ENCODE measurements at regions not wholly inside any gene's neighbourhood (a gene's known extent, or its start where the extent isn't known, plus 50 kb on each side); places are given as distances from the start of the nearest gene placed in this dataset.
A peak's percentile ranks its signal among the peaks of the same experiment; 100 is the strongest.

DNA sequence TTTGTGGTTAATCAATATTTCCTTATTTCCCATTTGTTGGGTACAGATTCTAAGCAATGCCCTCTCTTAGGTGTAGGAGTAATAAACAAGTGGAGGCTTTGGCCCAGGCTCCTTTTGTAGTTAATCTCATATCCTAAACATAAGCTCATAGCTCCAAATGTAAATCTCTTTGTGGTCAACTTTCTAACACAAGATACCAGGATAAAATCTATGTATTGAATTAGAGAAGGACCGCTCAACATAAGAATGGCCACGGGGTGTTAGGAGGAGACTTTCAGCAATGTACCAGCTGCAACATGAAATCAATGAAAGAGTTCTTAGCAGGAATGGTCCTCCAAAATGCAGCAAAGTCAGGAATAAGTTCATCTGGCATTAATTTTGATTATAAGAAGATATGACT lies 334.5 kb upstream of the ITGA1 start:
- no peak overlapping the region for H3K27ac ChIP-seq (ENCODE audit: low read length)
- H3K27me3 ChIP-seq (ENCODE audit: control insufficient read depth, insufficient read depth, low read length) = no peaks in the 10 kb centered on the region
- no peaks in the 10 kb centered on the region for H3K4me1 ChIP-seq (ENCODE audit: control insufficient read depth, insufficient read depth, low read length)
- H3K36me3 ChIP-seq (ENCODE audit: control insufficient read depth, insufficient read depth, low read length) = no peaks in the 10 kb centered on the region
- no peak overlapping the region for H3K4me3 ChIP-seq (ENCODE audit: low read length)
- no peaks in the 10 kb centered on the region for H3K9me3 ChIP-seq (replicated peaks; ENCODE audit: control insufficient read depth, low read depth, low read length)
- WGBS (ENCODE audit: insufficient coverage) = no CpG with 5 or more reads among the region's 2 CpGs
- DNase-seq = no peak

GRCh38 chr5:52455920-52456319 lies 331.8 kb upstream of the ITGA1 start:
- Histone ChIP-seq H3K36me3 (ENCODE audit: control insufficient read depth, insufficient read depth, low read length) (no peaks in the 10 kb centered on the region), H3K4me3 (ENCODE audit: low read length) (no peak overlapping the region), H3K27me3 (ENCODE audit: control insufficient read depth, insufficient read depth, low read length) (no peaks in the 10 kb centered on the region), H3K27ac (ENCODE audit: low read length) (no peak overlapping the region), H3K9me3 (replicated peaks; ENCODE audit: control insufficient read depth, low read depth, low read length) (no peaks in the 10 kb centered on the region), H3K4me1 (ENCODE audit: control insufficient read depth, insufficient read depth, low read length) (no peaks in the 10 kb centered on the region)
- no CpG with 5 or more reads among the region's 2 CpGs for WGBS (ENCODE audit: insufficient coverage)
- no peak for DNase-seq

DNA sequence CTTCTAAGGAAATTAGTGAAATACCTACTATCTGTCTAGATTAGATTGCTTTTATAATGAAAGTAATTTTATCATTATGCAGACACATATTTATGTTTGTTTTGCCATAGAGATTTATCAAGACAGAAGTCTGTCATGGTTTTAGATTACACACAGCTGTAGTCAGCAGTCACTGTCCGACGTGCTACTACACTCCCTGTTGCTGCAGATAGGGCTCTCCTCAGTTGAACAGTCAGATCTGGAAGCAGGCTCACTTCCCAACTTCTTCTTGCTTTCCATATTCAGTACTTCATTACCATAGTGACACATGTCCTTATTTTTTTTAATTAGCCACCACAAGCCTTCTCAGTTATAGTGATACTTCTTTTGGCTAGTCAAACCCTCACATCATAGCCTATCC lies 329.9 kb upstream of the ITGA1 start:
- WGBS (ENCODE audit: insufficient coverage) = 23% methylated on average over 2 of the region's 2 CpGs
- peak; percentile 9 for DNase-seq
- no peak overlapping the region for H3K27ac ChIP-seq (ENCODE audit: low read length)
- no peaks in the 10 kb centered on the region for H3K4me1 ChIP-seq (ENCODE audit: control insufficient read depth, insufficient read depth, low read length)
- H3K9me3 ChIP-seq (replicated peaks; ENCODE audit: control insufficient read depth, low read depth, low read length) = no peaks in the 10 kb centered on the region
- H3K36me3 ChIP-seq (ENCODE audit: control insufficient read depth, insufficient read depth, low read length) = no peaks in the 10 kb centered on the region
- H3K27me3 ChIP-seq (ENCODE audit: control insufficient read depth, insufficient read depth, low read length) = no peaks in the 10 kb centered on the region
- H3K4me3 ChIP-seq (ENCODE audit: low read length) = no peak overlapping the region

DNA sequence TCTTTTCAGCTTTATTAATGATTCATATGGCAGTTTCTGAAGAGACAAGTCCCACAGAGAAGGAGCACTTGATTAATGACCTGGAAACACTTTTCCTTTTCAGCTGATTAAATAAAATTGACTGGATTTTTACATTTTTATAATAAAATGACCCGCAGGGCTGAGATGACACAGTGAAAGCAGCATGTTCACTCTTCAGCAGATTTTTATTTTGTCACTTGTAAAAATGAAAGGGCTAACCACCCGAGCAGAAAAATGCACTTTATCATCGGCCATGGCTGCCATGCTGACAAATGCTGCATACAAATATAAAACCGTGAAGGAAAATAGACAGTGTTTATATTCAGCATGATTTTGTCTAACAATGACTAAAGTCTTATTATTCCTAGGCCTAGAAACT lies 321.6 kb upstream of the ITGA1 start:
- WGBS (ENCODE audit: insufficient coverage) = 86% methylated on average over 1 of the region's 4 CpGs
- no peak for DNase-seq
- H3K4me3 ChIP-seq (ENCODE audit: low read length) = no peak overlapping the region
- no peak overlapping the region for H3K27ac ChIP-seq (ENCODE audit: low read length)
- no peaks in the 10 kb centered on the region for H3K36me3 ChIP-seq (ENCODE audit: control insufficient read depth, insufficient read depth, low read length)
- H3K27me3 ChIP-seq (ENCODE audit: control insufficient read depth, insufficient read depth, low read length) = no peaks in the 10 kb centered on the region
- no peaks in the 10 kb centered on the region for H3K9me3 ChIP-seq (replicated peaks; ENCODE audit: control insufficient read depth, low read depth, low read length)
- H3K4me1 ChIP-seq (ENCODE audit: control insufficient read depth, insufficient read depth, low read length) = no peaks in the 10 kb centered on the region

- Histone ChIP-seq H3K9me3 (replicated peaks; ENCODE audit: control insufficient read depth, low read depth, low read length) (no peaks in the 10 kb centered on the region), H3K27me3 (ENCODE audit: control insufficient read depth, insufficient read depth, low read length) (no peaks in the 10 kb centered on the region), H3K27ac (ENCODE audit: low read length) (no peak overlapping the region), H3K4me3 (ENCODE audit: low read length) (no peak overlapping the region), H3K36me3 (ENCODE audit: control insufficient read depth, insufficient read depth, low read length) (no peaks in the 10 kb centered on the region), H3K4me1 (ENCODE audit: control insufficient read depth, insufficient read depth, low read length) (no peaks in the 10 kb centered on the region)
- WGBS (ENCODE audit: insufficient coverage) = 74% methylated on average over 3 of the region's 7 CpGs
- DNase-seq = no peak
Observed at GRCh38 chr5:52466749-52467520, 320.8 kb upstream of the ITGA1 start.

DNA sequence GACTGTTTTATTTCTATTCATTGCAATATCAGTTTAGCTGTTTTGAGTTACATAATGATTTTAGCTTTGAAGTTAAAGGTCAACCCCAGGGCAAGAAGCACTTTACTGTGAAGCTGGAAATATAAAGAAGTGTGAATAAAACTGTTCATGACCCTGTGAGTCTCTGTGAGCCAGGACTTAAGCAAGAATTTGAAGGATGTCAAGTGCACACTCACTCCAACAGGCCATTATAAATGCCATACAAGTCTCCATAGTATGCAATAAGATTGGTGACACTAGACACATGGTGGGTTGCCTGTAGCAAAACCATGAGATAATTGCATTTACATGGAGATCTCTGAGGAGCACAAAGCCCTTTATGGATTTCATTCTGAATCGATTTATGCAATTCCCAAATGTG lies 318.7 kb upstream of the ITGA1 start:
- peak; percentile 13 for DNase-seq
- Histone ChIP-seq H3K27ac (ENCODE audit: low read length) (no peak overlapping the region), H3K9me3 (replicated peaks; ENCODE audit: control insufficient read depth, low read depth, low read length) (no peaks in the 10 kb centered on the region), H3K4me3 (ENCODE audit: low read length) (no peak overlapping the region), H3K36me3 (ENCODE audit: control insufficient read depth, insufficient read depth, low read length) (no peaks in the 10 kb centered on the region), H3K27me3 (ENCODE audit: control insufficient read depth, insufficient read depth, low read length) (no peaks in the 10 kb centered on the region), H3K4me1 (ENCODE audit: control insufficient read depth, insufficient read depth, low read length) (no peaks in the 10 kb centered on the region)
- WGBS (ENCODE audit: insufficient coverage) = no CpG with 5 or more reads among the region's 1 CpG

- H3K27me3 ChIP-seq (ENCODE audit: control insufficient read depth, insufficient read depth, low read length) = no peaks in the 10 kb centered on the region
- no peaks in the 10 kb centered on the region for H3K4me1 ChIP-seq (ENCODE audit: control insufficient read depth, insufficient read depth, low read length)
- WGBS (ENCODE audit: insufficient coverage) = 54% methylated on average over 4 of the region's 5 CpGs
- H3K27ac ChIP-seq (ENCODE audit: low read length) = no peak overlapping the region
- no peaks in the 10 kb centered on the region for H3K36me3 ChIP-seq (ENCODE audit: control insufficient read depth, insufficient read depth, low read length)
- H3K9me3 ChIP-seq (replicated peaks; ENCODE audit: control insufficient read depth, low read depth, low read length) = no peaks in the 10 kb centered on the region
- peak; percentile 39 for DNase-seq
- no peak overlapping the region for H3K4me3 ChIP-seq (ENCODE audit: low read length)
Observed at GRCh38 chr5:52469420-52469819, 318.3 kb upstream of the ITGA1 start.

- H3K4me1 ChIP-seq (ENCODE audit: control insufficient read depth, insufficient read depth, low read length) = no peaks in the 10 kb centered on the region
- no peak overlapping the region for H3K27ac ChIP-seq (ENCODE audit: low read length)
- DNase-seq = peak; percentile 14
- no peaks in the 10 kb centered on the region for H3K9me3 ChIP-seq (replicated peaks; ENCODE audit: control insufficient read depth, low read depth, low read length)
- no CpG with 5 or more reads among the region's 1 CpG for WGBS (ENCODE audit: insufficient coverage)
- H3K36me3 ChIP-seq (ENCODE audit: control insufficient read depth, insufficient read depth, low read length) = no peaks in the 10 kb centered on the region
- H3K4me3 ChIP-seq (ENCODE audit: low read length) = no peak overlapping the region
- no peaks in the 10 kb centered on the region for H3K27me3 ChIP-seq (ENCODE audit: control insufficient read depth, insufficient read depth, low read length)
Observed at GRCh38 chr5:52469835-52470234, 317.9 kb upstream of the ITGA1 start.

DNA sequence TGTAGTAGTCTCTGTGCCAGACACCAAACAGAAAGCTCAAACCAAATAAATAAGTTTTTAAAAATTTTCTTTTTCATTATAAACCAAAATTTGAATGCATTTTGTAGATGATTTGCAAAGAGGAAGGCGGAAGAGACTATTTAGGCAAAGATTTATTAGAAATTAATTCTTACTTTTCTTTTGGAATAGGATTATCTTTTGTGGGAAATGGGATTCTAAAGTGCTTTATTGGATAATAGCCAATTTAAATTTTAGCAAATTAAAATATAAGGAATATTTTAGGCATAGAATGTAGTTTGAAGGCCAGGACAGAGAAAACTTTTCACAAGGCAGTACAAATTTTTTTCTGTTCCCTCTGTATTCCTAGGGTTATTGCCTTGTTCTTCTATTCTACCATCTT lies 311.4 kb upstream of the ITGA1 start:
- no peaks in the 10 kb centered on the region for H3K4me1 ChIP-seq (ENCODE audit: control insufficient read depth, insufficient read depth, low read length)
- no peak overlapping the region for H3K4me3 ChIP-seq (ENCODE audit: low read length)
- no CpG with 5 or more reads among the region's 1 CpG for WGBS (ENCODE audit: insufficient coverage)
- H3K9me3 ChIP-seq (replicated peaks; ENCODE audit: control insufficient read depth, low read depth, low read length) = no peaks in the 10 kb centered on the region
- H3K27ac ChIP-seq (ENCODE audit: low read length) = no peak overlapping the region
- H3K27me3 ChIP-seq (ENCODE audit: control insufficient read depth, insufficient read depth, low read length) = no peaks in the 10 kb centered on the region
- no peaks in the 10 kb centered on the region for H3K36me3 ChIP-seq (ENCODE audit: control insufficient read depth, insufficient read depth, low read length)
- DNase-seq = no peak

DNA sequence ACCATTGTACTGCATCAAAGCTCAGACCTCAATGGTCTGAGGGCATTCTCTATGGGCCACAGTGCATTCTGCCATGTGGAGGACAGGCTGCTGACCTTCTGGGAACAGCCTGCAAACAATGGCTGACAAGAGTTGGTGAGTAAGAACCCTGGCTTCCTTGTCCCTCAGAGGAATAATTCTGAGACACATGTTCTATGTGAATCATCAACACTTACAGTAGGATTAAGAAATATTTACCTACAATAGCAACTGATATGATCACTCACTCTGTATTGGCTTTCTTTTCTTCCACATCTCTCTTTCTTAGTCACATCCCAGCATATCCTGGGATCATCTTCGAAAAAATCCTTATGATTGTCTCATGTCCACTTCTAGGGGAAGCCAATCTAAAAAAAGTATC lies 306.5 kb upstream of the ITGA1 start:
- Histone ChIP-seq H3K36me3 (ENCODE audit: control insufficient read depth, insufficient read depth, low read length) (no peaks in the 10 kb centered on the region), H3K4me3 (ENCODE audit: low read length) (no peak overlapping the region), H3K4me1 (ENCODE audit: control insufficient read depth, insufficient read depth, low read length) (no peaks in the 10 kb centered on the region), H3K27ac (ENCODE audit: low read length) (no peak overlapping the region), H3K27me3 (ENCODE audit: control insufficient read depth, insufficient read depth, low read length) (no peaks in the 10 kb centered on the region), H3K9me3 (replicated peaks; ENCODE audit: control insufficient read depth, low read depth, low read length) (no peaks in the 10 kb centered on the region)
- WGBS (ENCODE audit: insufficient coverage) = no CpG with 5 or more reads among the region's 1 CpG
- no peak for DNase-seq

- no CpG with 5 or more reads among the region's 2 CpGs for WGBS (ENCODE audit: insufficient coverage)
- H3K4me1 ChIP-seq (ENCODE audit: control insufficient read depth, insufficient read depth, low read length) = no peaks in the 10 kb centered on the region
- H3K27me3 ChIP-seq (ENCODE audit: control insufficient read depth, insufficient read depth, low read length) = no peaks in the 10 kb centered on the region
- no peaks in the 10 kb centered on the region for H3K9me3 ChIP-seq (replicated peaks; ENCODE audit: control insufficient read depth, low read depth, low read length)
- no peaks in the 10 kb centered on the region for H3K36me3 ChIP-seq (ENCODE audit: control insufficient read depth, insufficient read depth, low read length)
- no peak for DNase-seq
- no peak overlapping the region for H3K4me3 ChIP-seq (ENCODE audit: low read length)
- H3K27ac ChIP-seq (ENCODE audit: low read length) = no peak overlapping the region
Observed at GRCh38 chr5:52481851-52482250, 305.9 kb upstream of the ITGA1 start.

Data from muscle of leg (tissue), 3 donors.